NCI-H2227 (cell line): ENCODE measurements at regions not wholly inside any gene's neighbourhood (a gene's known extent, or its start where the extent isn't known, plus 50 kb on each side); places are given as distances from the start of the nearest gene placed in this dataset.

Source experiments
- DNase-seq: peaks from one replicate; lab custom pipeline; 2025; ENCODE audit not compliant: unreplicated experiment; lab: John Stamatoyannopoulos, UW

DNA sequence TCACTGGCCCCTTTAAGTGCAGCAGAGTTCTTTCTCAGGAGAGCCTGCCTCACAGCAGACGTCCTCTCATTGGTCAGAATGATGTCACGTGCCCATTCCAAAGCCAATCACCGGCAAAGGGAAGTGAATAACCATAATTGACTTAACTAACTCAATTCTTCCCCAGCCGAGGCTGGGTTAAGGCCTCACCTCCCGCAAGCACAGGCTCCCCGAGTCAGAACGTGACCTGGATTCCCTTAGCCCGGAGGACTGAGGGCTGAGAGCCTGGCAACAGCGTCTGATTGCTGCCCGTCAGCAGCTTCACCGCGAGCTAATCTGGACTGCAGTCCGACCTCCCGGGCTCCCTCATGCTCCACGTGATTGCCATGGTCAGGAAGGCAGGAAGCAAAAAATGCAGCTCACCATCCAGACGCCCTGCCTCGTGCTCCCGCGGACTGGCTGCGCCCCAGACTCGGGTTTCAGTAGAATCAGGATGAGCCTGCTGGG is 92.1 kb upstream of the FZD10 start:
- no peak for DNase-seq

- DNase-seq = no peak
Measured at GRCh38 chr12:130073721-130074120, 88.5 kb upstream of the FZD10 start.

DNA sequence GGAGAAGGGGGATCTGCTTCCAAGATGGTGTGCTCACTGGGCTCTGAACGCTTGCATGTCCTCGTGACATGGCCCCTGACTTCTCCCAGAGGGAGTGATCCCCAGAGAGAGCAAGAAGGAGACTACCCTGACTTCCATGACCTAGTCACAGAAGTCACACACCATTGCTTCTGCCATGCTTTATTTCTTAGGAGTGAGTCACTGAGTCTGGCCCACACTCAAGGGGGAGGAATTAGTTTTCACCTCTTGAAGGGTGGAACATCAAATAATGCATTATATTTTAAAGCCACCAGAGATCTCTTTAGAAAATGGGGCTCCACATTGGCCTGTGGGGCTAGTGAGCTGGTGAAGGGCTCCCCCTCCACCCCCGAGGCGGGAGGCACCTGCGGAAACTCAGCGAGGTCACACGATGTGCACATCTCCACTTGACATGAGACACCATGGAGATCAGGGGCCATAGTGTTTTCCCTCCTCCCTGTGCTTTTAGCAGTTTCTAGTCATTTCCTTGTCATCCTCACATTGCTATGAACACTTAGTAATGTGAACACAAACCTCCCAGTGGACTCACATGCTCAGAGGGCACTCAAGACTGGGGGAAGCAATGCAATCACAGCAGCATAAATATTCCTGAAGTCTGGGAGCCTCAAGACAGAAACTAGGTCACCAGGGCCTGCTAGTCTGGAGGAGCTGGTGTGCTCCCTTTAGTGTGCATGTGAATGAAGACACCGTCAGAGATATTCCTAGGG is 87.4 kb upstream of the FZD10 start:
- DNase-seq = no peak

- DNase-seq = no peak
Measured at GRCh38 chr12:130075497-130076076, 86.7 kb upstream of the FZD10 start.

DNA sequence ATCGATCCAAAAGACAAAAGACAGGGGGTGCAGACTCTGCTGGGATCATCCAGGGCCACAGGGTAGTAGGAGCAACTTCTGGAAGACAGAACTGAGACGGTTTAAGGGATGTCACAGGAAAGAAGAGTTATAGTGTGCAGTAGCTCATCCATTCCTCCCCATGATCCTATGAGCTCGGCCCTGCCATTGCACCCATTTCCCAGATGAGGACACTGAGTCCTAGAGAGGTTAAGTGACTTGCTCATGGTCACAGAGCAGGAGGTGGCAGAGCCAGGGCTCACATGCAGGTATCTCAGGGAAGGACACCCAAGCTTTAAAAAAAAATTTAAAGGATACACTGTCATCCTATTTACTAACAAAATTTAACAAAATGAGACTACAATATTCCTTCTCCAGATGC is 86.1 kb upstream of the FZD10 start:
- no peak for DNase-seq

DNA sequence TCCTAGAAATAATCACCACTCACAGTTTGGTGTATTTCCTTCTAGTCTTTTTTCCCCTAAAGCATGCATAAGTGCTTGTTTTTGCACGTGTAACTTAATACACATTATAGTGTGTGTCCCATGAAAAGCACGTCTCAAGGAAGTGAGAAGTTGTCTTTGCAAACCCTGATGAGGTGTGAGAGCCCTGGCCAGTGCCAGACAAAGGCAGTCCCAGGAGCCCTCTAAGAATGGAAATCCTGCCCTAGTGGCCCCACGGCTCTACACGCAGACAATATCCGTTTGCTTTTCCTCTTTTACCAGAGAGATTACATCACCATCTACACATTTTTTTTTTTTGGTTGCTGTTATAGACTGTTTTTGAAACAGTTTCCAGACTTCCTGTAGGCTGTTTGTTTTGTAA is 85.5 kb upstream of the FZD10 start:
- no peak for DNase-seq

- DNase-seq = no peak
Measured at GRCh38 chr12:130078852-130079251, 83.4 kb upstream of the FZD10 start.

- DNase-seq = no peak
Measured at GRCh38 chr12:130079279-130079678, 83.0 kb upstream of the FZD10 start.

GRCh38 chr12:130080205-130080604 is 82.1 kb upstream of the FZD10 start:
- no peak for DNase-seq

GRCh38 chr12:130081117-130081805 is 81.0 kb upstream of the FZD10 start:
- DNase-seq = no peak

GRCh38 chr12:130083002-130083401 is 79.3 kb upstream of the FZD10 start:
- no peak for DNase-seq

DNA sequence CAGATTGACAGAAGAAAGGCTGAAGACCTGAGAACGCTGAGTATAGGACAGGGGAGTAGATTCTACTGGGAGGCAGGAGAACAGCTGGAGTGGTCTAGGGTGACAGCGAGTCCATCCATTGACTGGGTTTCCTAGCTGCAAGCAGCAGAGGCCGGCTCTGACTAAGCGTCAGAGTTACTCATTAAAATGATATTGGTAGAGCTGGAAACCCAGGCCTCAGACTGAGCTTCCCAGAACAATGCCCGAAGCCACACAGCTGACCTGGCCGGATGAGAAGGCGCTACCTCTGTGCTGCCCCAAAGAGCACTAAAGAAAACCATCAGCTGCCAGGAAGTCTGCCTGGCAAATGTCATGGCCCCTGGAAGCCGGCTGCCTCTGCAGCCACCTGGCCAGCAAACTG is 78.5 kb upstream of the FZD10 start:
- no peak for DNase-seq

DNA sequence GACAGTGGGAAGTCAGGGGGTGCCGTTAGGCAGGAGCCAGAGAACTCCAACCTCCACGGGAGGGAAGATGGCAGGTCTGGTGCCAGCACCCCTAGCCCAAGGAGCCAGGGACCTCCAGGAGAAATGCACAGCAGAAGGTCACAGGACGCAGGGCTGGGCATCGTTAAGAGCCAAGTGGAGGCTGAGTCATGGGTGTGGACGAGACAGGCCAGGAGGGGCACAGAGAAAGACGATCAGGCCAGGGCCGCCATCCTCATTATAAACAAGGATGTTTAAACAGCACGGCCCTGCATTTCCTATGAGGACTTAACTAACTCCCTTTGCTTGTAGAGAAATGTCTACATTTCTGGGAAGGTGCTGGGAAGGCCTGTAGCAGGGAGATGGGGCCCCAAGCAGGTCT is 77.9 kb upstream of the FZD10 start:
- DNase-seq = no peak

DNA sequence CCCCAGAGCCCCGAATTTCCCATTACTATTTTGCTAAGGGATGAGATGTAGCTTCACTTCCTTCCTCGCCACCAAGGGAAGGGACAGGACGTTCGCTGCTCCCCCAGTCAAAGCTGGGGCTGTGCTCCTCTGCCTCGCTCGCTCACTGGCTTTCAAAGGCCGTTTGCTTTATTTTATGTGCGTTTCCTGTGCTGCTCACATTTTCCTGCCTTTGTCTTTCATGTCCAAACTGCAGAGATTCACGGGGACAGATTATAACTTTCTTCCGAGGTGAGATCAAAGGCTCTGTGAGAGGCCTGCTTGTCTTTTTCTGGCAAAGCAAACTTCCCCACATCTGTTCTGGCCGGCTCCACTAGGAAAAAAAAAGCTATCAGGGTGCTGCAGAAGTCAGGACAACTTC is 76.0 kb upstream of the FZD10 start:
- DNase-seq = no peak

GRCh38 chr12:130086797-130087196 is 75.5 kb upstream of the FZD10 start:
- DNase-seq = no peak

- no peak for DNase-seq
Measured at GRCh38 chr12:130087222-130087621, 75.0 kb upstream of the FZD10 start.

GRCh38 chr12:130088504-130088903 is 73.8 kb upstream of the FZD10 start:
- no peak for DNase-seq

DNA sequence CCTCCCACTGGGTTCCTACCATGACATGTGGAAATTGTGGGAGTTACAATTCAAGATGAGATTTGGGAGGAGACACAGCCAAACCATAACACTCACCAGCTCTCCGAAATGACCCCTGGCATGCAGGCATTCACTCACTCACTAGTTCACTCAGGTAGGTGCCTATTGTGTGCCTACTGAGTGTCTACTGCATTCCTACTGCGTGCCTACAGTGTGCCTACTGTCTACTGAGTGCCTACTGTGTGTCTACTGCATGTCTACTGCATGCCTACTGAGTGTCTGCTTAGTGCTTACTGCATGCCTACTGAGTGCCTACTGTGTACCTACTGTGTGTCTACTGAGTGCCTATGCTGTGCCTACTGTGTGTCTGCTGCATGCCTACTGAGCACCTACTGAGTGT is 71.7 kb upstream of the FZD10 start:
- no peak for DNase-seq

GRCh38 chr12:130093380-130093779 is 68.9 kb upstream of the FZD10 start:
- DNase-seq = no peak

- DNase-seq = no peak
Measured at GRCh38 chr12:130097342-130097741, 64.9 kb upstream of the FZD10 start.

DNA sequence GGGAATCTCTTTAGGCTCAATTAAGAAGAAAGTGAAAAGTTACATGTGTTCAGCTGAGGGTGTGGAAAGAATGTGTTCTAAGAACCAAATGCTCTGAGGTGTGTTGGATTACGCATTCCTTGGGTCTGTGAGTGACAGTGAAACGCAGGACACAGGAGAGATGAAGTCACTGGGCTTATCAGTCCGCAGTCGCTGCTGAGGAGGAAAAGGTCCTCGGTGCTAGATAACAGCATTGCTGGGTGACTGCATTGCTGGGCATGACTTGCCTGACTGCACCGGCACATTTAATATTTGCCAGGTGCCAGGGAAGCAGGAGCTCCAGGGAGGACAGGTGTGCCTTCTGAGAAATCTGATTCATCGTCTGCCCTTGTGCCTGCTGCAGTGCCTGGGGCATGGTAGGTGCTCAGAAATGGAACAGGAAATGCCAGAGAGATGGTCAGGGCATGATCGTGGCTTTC is 64.4 kb upstream of the FZD10 start:
- DNase-seq = no peak

GRCh38 chr12:130098301-130099005 is 63.8 kb upstream of the FZD10 start:
- no peak for DNase-seq
